ENCODE measurements at regions not wholly inside any gene's neighbourhood (a gene's known extent, or its start where the extent isn't known, plus 50 kb on each side); places are given as distances from the start of the nearest gene placed in this dataset.

GRCh38 chr7:156198277-156198676, 386.0 kb upstream of the SHH start:
- no peak overlapping the region for H3K4me3 ChIP-seq
- no peaks in the 10 kb centered on the region for H3K27me3 ChIP-seq (ENCODE audit: low read depth)
- in situ Hi-C loops (cut with MboI; ENCODE audit: low sequenced_read_pairs), result no loop called here
- H3K4me1 ChIP-seq, result no peaks in the 10 kb centered on the region
- no peaks in the 10 kb centered on the region for H3K9me3 ChIP-seq
- no peaks in the 10 kb centered on the region for H3K36me3 ChIP-seq (replicated peaks)
- no peak for DNase-seq (ENCODE audit: low spot score in 2 of 2)

DNA sequence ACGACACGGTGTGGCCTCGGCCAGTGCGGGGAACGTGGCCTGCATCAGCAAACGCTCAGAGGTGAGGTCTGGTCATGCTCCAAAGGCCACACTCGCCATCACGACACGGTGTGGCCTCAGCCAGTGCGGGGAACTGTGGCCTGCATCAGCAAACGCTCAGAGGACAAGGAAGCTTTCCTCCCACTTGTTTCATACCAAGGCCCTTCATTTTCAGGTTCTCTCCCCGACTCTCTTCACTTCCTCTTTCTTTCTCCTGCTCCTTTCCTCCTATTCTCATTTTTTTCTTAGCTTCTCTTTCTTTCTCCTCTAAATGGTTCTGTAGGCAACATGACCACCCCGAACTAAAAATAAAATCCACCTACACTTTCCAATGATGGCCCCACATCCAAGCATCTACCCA, 384.4 kb upstream of the SHH start:
- Histone ChIP-seq H3K4me1 (no peaks in the 10 kb centered on the region), H3K27me3 (ENCODE audit: low read depth) (no peaks in the 10 kb centered on the region), H3K4me3 (no peak overlapping the region), H3K36me3 (replicated peaks) (no peaks in the 10 kb centered on the region), H3K9me3 (no peaks in the 10 kb centered on the region)
- in situ Hi-C loops (cut with MboI; ENCODE audit: low sequenced_read_pairs), result no loop called here
- no peak for DNase-seq (ENCODE audit: low spot score in 2 of 2)

- in situ Hi-C loops (cut with MboI; ENCODE audit: low sequenced_read_pairs), result no loop called here
- H3K4me1 ChIP-seq, result no peaks in the 10 kb centered on the region
- H3K9me3 ChIP-seq, result no peaks in the 10 kb centered on the region
- no peak for DNase-seq (ENCODE audit: low spot score in 2 of 2)
- H3K4me3 ChIP-seq, result no peak overlapping the region
- no peaks in the 10 kb centered on the region for H3K27me3 ChIP-seq (ENCODE audit: low read depth)
- no peaks in the 10 kb centered on the region for H3K36me3 ChIP-seq (replicated peaks)
Observed at GRCh38 chr7:156195276-156195675, 383.0 kb upstream of the SHH start.

DNA sequence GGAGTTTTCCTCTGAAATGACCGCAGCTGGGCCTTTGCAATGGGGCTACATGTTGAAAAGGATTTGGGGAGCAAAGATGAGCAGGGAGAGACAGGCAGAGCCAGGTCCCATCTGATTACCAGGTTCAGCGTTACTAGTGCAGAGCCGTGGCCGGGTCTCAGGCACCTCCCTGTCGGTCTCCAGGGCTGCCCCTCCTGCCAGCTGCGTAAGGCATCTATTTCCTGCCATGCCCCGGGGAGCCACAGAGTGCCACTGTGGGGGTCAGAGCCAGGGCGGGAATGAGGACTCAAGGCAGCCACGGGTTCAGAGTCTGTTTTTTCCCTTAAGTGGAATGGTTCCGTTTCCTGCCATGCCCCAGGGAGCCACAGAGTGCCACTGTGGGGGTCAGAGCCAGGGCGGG, 382.6 kb upstream of the SHH start:
- Histone ChIP-seq H3K4me3 (no peak overlapping the region), H3K9me3 (no peaks in the 10 kb centered on the region), H3K36me3 (replicated peaks) (no peaks in the 10 kb centered on the region), H3K4me1 (no peaks in the 10 kb centered on the region), H3K27me3 (ENCODE audit: low read depth) (no peaks in the 10 kb centered on the region)
- no peak for DNase-seq (ENCODE audit: low spot score in 2 of 2)
- in situ Hi-C loops (cut with MboI; ENCODE audit: low sequenced_read_pairs), result no loop called here

- no peaks in the 10 kb centered on the region for H3K27me3 ChIP-seq (ENCODE audit: low read depth)
- in situ Hi-C loops (cut with MboI; ENCODE audit: low sequenced_read_pairs), result no loop called here
- H3K4me3 ChIP-seq, result no peak overlapping the region
- DNase-seq (ENCODE audit: low spot score in 2 of 2), result no peak
- H3K9me3 ChIP-seq, result no peaks in the 10 kb centered on the region
- no peaks in the 10 kb centered on the region for H3K36me3 ChIP-seq (replicated peaks)
- no peaks in the 10 kb centered on the region for H3K4me1 ChIP-seq
Observed at GRCh38 chr7:156192921-156193320, 380.7 kb upstream of the SHH start.

DNA sequence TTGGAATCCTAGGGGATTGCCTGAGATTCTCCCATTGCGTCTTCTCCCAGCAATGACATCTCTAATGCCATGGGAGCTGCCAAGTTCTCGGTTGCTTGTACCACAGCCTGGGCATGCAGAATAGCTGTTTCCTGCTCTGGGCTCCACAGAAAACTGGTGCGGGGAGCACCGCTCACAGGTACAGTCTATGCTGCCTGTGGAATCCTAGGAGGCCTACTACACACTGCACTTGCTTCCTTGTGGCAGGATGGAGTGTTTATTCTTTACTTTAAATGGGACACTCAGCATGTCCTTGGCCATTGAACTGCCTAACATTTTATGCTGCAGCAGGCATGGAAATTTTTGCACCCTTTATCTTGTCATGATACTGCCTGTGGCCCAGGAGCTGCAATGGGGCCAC, 378.8 kb upstream of the SHH start:
- Histone ChIP-seq H3K4me3 (no peak overlapping the region), H3K36me3 (replicated peaks) (no peaks in the 10 kb centered on the region), H3K27me3 (ENCODE audit: low read depth) (no peaks in the 10 kb centered on the region), H3K9me3 (no peaks in the 10 kb centered on the region), H3K4me1 (no peaks in the 10 kb centered on the region)
- in situ Hi-C loops (cut with MboI; ENCODE audit: low sequenced_read_pairs), result no loop called here
- DNase-seq (ENCODE audit: low spot score in 2 of 2), result no peak

DNA sequence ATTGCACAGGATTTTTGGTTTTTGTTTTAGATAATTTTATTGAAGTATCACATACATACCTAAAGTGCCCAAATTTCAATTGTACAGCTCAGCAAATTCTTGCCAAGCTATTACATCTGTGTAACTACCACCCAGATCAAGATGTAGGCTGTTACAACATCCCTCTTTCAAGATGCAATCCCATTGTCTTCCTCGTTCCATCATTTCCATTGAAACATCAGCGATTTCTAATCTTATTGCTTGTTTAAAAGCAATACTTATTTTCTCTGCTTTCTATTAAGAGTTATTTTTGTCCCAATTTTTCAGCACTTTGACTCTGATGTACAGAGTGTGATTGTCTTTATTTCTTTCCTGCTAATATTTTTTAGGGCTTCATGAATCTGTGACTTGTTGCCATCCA, 372.8 kb upstream of the SHH start:
- in situ Hi-C loops (cut with MboI; ENCODE audit: low sequenced_read_pairs), result no loop called here
- no peak for DNase-seq (ENCODE audit: low spot score in 2 of 2)
- Histone ChIP-seq H3K4me1 (no peaks in the 10 kb centered on the region), H3K9me3 (no peaks in the 10 kb centered on the region), H3K4me3 (no peak overlapping the region), H3K27me3 (ENCODE audit: low read depth) (no peaks in the 10 kb centered on the region), H3K36me3 (replicated peaks) (no peaks in the 10 kb centered on the region)

DNA sequence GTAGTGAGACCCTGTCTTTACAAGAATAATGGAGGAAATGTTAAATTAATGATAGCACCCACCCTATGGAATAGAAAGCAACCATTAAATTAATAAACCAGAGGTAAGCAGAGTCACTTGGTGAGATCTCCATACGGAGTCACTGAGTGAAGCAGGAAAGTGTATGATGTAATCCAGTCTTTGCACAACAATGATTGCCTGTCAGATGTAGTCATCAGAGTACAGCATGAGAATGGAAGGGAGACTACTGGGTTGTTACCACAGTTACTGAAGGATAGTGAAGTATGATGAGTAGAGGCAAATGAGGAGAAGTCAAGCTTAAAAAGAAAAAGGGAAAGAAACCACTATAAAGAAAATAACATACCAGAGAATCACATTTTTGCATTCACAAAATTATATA, 371.9 kb upstream of the SHH start:
- Histone ChIP-seq H3K36me3 (replicated peaks) (no peaks in the 10 kb centered on the region), H3K27me3 (ENCODE audit: low read depth) (no peaks in the 10 kb centered on the region), H3K9me3 (no peaks in the 10 kb centered on the region), H3K4me1 (no peaks in the 10 kb centered on the region), H3K4me3 (no peak overlapping the region)
- in situ Hi-C loops (cut with MboI; ENCODE audit: low sequenced_read_pairs), result no loop called here
- DNase-seq (ENCODE audit: low spot score in 2 of 2), result no peak

- Histone ChIP-seq H3K4me1 (no peaks in the 10 kb centered on the region), H3K4me3 (no peak overlapping the region), H3K36me3 (replicated peaks) (no peaks in the 10 kb centered on the region), H3K27me3 (ENCODE audit: low read depth) (no peaks in the 10 kb centered on the region), H3K9me3 (no peaks in the 10 kb centered on the region)
- in situ Hi-C loops (cut with MboI; ENCODE audit: low sequenced_read_pairs), result no loop called here
- no peak for DNase-seq (ENCODE audit: low spot score in 2 of 2)
Observed at GRCh38 chr7:156180451-156181229, 368.4 kb upstream of the SHH start.

DNA sequence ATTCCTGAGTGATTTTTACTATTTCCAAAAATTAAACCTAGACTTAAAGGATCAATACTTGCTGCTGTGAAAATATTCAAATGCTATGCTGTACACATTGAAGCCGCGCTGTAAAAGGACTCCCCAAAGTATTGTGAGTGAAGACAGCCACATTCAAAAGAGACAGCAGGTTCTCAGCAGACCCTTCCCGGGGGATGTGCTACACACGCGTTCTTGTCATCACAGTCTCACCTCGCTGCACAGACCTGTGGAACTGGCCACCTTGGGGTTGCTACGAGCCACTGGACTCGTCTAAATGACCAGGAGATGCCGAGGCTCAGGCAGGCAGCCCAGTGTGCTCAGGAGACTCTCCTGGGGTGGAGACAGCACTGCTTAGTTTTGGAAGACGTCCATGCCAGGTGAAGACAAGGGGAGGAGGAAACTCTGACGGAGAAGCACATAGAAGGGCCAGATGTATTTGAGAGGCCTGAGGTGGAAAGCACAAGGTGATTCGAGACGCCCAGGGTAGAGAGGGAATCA, 367.7 kb upstream of the SHH start:
- in situ Hi-C loops (cut with MboI; ENCODE audit: low sequenced_read_pairs), result no loop called here
- Histone ChIP-seq H3K36me3 (replicated peaks) (no peaks in the 10 kb centered on the region), H3K4me3 (no peak overlapping the region), H3K9me3 (no peaks in the 10 kb centered on the region), H3K4me1 (no peaks in the 10 kb centered on the region), H3K27me3 (ENCODE audit: low read depth) (no peaks in the 10 kb centered on the region)
- DNase-seq (ENCODE audit: low spot score in 2 of 2), result no peak

DNA sequence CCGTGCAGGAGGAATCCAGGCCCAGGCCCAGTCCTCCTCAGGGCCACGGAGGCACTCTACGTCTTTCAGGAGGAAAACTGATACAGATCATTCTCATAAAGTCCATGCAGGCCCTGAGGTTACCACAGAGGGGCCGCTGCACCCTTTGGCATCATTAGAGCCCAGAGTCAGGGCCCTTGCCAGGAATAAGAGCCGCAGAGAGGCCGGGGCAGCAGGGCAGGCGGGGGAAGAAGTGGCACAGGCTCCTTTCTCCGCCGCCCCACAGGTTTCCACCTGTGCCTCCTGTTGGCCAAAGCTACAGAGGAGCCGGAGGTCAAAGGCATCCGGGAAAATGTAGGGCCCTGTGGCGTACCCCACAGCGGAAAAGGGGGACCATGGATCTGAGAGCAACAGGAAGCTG, 366.6 kb upstream of the SHH start:
- H3K4me1 ChIP-seq, result no peaks in the 10 kb centered on the region
- in situ Hi-C loops (cut with MboI; ENCODE audit: low sequenced_read_pairs), result no loop called here
- no peak for DNase-seq (ENCODE audit: low spot score in 2 of 2)
- H3K36me3 ChIP-seq (replicated peaks), result no peaks in the 10 kb centered on the region
- no peak overlapping the region for H3K4me3 ChIP-seq
- no peaks in the 10 kb centered on the region for H3K9me3 ChIP-seq
- H3K27me3 ChIP-seq (ENCODE audit: low read depth), result no peaks in the 10 kb centered on the region

- in situ Hi-C loops (cut with MboI; ENCODE audit: low sequenced_read_pairs), result no loop called here
- H3K27me3 ChIP-seq (ENCODE audit: low read depth), result no peaks in the 10 kb centered on the region
Observed at GRCh38 chr7:156178214-156178613, 366.0 kb upstream of the SHH start.

DNA sequence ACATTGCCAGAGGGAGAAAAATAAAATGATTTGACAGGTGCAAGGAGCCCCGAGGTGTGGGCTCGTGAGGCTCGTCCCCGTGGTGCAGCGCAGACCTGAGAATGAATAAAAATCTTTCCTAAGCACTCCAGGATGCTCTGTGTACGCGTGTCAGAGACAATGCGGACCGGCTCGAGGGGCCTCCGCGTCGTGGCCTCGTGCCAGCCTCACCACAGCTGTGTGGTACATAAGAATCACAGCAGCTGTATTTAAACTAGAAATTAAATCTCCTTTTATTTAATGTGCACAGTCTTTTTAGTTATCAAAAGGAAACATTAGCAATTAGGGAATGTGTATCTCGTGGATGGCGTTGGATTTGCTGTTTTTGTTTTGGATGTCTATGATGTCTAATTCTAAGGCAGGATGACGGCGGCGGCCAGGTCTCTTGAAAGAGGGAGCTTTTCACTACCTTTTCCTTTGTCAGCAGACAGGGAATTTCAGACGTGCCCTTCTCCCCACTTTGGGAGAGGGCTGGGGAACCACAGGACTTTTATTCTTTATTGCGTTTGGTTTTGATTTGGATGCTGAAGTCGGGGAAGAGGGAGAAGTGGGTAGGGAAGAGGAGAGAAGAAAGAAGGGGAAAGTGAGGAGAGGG, 365.3 kb upstream of the SHH start:
- H3K36me3 ChIP-seq (replicated peaks), result no peaks in the 10 kb centered on the region
- in situ Hi-C loops (cut with MboI; ENCODE audit: low sequenced_read_pairs), result no loop called here
- no peaks in the 10 kb centered on the region for H3K9me3 ChIP-seq
- no peak overlapping the region for H3K4me3 ChIP-seq
- no peak for DNase-seq (ENCODE audit: low spot score in 2 of 2)
- no peaks in the 10 kb centered on the region for H3K27me3 ChIP-seq (ENCODE audit: low read depth)
- H3K4me1 ChIP-seq, result no peaks in the 10 kb centered on the region

More at GRCh38 chr7:156178214-156178613, 366.0 kb upstream of the SHH start:
- H3K9me3 ChIP-seq, result no peaks in the 10 kb centered on the region
- DNase-seq (ENCODE audit: low spot score in 2 of 2), result no peak
- H3K4me3 ChIP-seq, result no peak overlapping the region
- H3K4me1 ChIP-seq, result no peaks in the 10 kb centered on the region
- no peaks in the 10 kb centered on the region for H3K36me3 ChIP-seq (replicated peaks)

GRCh38 chr7:156176039-156176438, 363.8 kb upstream of the SHH start:
- no peak for DNase-seq (ENCODE audit: low spot score in 2 of 2)
- Histone ChIP-seq H3K4me3 (no peak overlapping the region), H3K4me1 (no peaks in the 10 kb centered on the region), H3K9me3 (no peaks in the 10 kb centered on the region), H3K27me3 (ENCODE audit: low read depth) (no peaks in the 10 kb centered on the region), H3K36me3 (replicated peaks) (no peaks in the 10 kb centered on the region)
- in situ Hi-C loops (cut with MboI; ENCODE audit: low sequenced_read_pairs), result no loop called here

All from HAP-1 (cell line).